Stimulated activated naive B cell treated with anti-CD40 and anti-IgM and Interleukin-4, amounts not matched to agents 10 μg/mL and 1 μg/mL and 100 μg/mL, for 72 hours (primary cell): ENCODE measurements at regions not wholly inside any gene's neighbourhood (a gene's known extent, or its start where the extent isn't known, plus 50 kb on each side); places are given as distances from the start of the nearest gene placed in this dataset.

Experiments
- ATAC-seq, 2 donors: fragments of 150-1000 bp; cut with Tn5 transposase; replicated peaks; 2 replicates each; pipeline ENCODE4 v1.10.0; 2021; ENCODE audit warnings: moderate library complexity in 1 of 2
- DNase-seq: peaks from one replicate; pipeline ENCODE4 v3.0.0; 2021
- H3K27ac Mint-ChIP-seq: one replicate; pipeline ENCODE4 v1.8.0; 2022; ENCODE audit warnings: mild to moderate bottlenecking, mixed read lengths
- H3K27me3 Mint-ChIP-seq, 2 donors: one replicate each; pipeline ENCODE4 v1.8.0; 2022; ENCODE audit warnings: mixed read lengths in 2 of 2
- H3K36me3 Mint-ChIP-seq, 2 donors: one replicate each; pipeline ENCODE4 v1.8.0; 2022; ENCODE audit warnings: mixed read lengths in 2 of 2, mild to moderate bottlenecking in 1 of 2
- H3K4me1 Mint-ChIP-seq, 2 donors: one replicate each; pipeline ENCODE4 v1.8.0; 2022; ENCODE audit warnings: mixed read lengths in 2 of 2, mild to moderate bottlenecking in 1 of 2
- H3K4me3 Mint-ChIP-seq, 2 donors: one replicate each; pipeline ENCODE4 v1.8.0; 2022; ENCODE audit warnings: mild to moderate bottlenecking in 2 of 2, mixed read lengths in 2 of 2, moderate library complexity in 1 of 2
- H3K9me3 Mint-ChIP-seq, 2 donors: one replicate each; pipeline ENCODE4 v1.8.0; 2022; ENCODE audit warnings: mixed read lengths in 2 of 2, mild to moderate bottlenecking in 1 of 2

- Mint-ChIP-seq H3K27me3 (no peaks in the 10 kb centered on the region), H3K4me1 (no peaks in the 10 kb centered on the region), H3K9me3 (peaks cover 7 to 14% of the 10 kb centered on the region in 2 donors), H3K4me3 (no peak overlapping the region), H3K27ac (no peak overlapping the region), H3K36me3 (no peaks in the 10 kb centered on the region)
- ATAC-seq (no peak), DNase-seq (no peak)
Observed at GRCh38 chr4:147354237-147354636, 126.7 kb upstream of the EDNRA start.

GRCh38 chr4:147355032-147355656 lies 125.8 kb upstream of the EDNRA start:
- H3K4me1 Mint-ChIP-seq, result no peaks in the 10 kb centered on the region
- no peak for ATAC-seq
- no peaks in the 10 kb centered on the region for H3K36me3 Mint-ChIP-seq
- H3K4me3 Mint-ChIP-seq, result no peak overlapping the region
- DNase-seq, result no peak
- no peaks in the 10 kb centered on the region for H3K27me3 Mint-ChIP-seq
- peaks cover 6 to 10% of the 10 kb centered on the region in 2 donors for H3K9me3 Mint-ChIP-seq
- H3K27ac Mint-ChIP-seq, result no peak overlapping the region

GRCh38 chr4:147355847-147356246 lies 125.0 kb upstream of the EDNRA start:
- H3K36me3 Mint-ChIP-seq, result no peaks in the 10 kb centered on the region
- H3K9me3 Mint-ChIP-seq, result peaks cover 6 to 10% of the 10 kb centered on the region in 2 donors
- H3K27me3 Mint-ChIP-seq, result no peaks in the 10 kb centered on the region
- H3K4me1 Mint-ChIP-seq, result no peaks in the 10 kb centered on the region
- no peak overlapping the region for H3K27ac Mint-ChIP-seq
- DNase-seq, result no peak
- H3K4me3 Mint-ChIP-seq, result no peak overlapping the region
- ATAC-seq, result no peak

- H3K36me3 Mint-ChIP-seq, result no peaks in the 10 kb centered on the region
- ATAC-seq (no peak), DNase-seq (no peak)
- no peaks in the 10 kb centered on the region for H3K27me3 Mint-ChIP-seq
- no peak overlapping the region for H3K4me3 Mint-ChIP-seq
- H3K9me3 Mint-ChIP-seq, result peaks cover 3 to 4% of the 10 kb centered on the region in 2 donors
- H3K27ac Mint-ChIP-seq, result no peak overlapping the region
- H3K4me1 Mint-ChIP-seq, result no peaks in the 10 kb centered on the region
Observed at GRCh38 chr4:147360301-147360700, 120.6 kb upstream of the EDNRA start.

GRCh38 chr4:147361726-147362125 lies 119.2 kb upstream of the EDNRA start:
- no peak overlapping the region for H3K4me3 Mint-ChIP-seq
- ATAC-seq (no peak), DNase-seq (no peak)
- H3K4me1 Mint-ChIP-seq, result no peaks in the 10 kb centered on the region
- no peak overlapping the region for H3K27ac Mint-ChIP-seq
- H3K36me3 Mint-ChIP-seq, result no peaks in the 10 kb centered on the region
- H3K9me3 Mint-ChIP-seq, result peaks cover 4% of the 10 kb centered on the region in 2 donors
- H3K27me3 Mint-ChIP-seq, result no peaks in the 10 kb centered on the region

GRCh38 chr4:147362938-147363337 lies 118.0 kb upstream of the EDNRA start:
- H3K27ac Mint-ChIP-seq, result no peak overlapping the region
- no peaks in the 10 kb centered on the region for H3K36me3 Mint-ChIP-seq
- H3K4me3 Mint-ChIP-seq, result no peak overlapping the region
- H3K4me1 Mint-ChIP-seq, result no peaks in the 10 kb centered on the region
- H3K9me3 Mint-ChIP-seq, result peaks cover 0 to 1% of the 10 kb centered on the region in 2 donors
- ATAC-seq (no peak), DNase-seq (no peak)
- H3K27me3 Mint-ChIP-seq, result no peaks in the 10 kb centered on the region

GRCh38 chr4:147363514-147363913 lies 117.4 kb upstream of the EDNRA start:
- Mint-ChIP-seq H3K9me3 (peaks cover 0 to 1% of the 10 kb centered on the region in 2 donors), H3K4me3 (no peak overlapping the region), H3K27ac (no peak overlapping the region), H3K27me3 (no peaks in the 10 kb centered on the region), H3K36me3 (no peaks in the 10 kb centered on the region), H3K4me1 (no peaks in the 10 kb centered on the region)
- no peak for DNase-seq
- ATAC-seq, result no peak

GRCh38 chr4:147365396-147365795 lies 115.5 kb upstream of the EDNRA start:
- Mint-ChIP-seq H3K27ac (no peak overlapping the region), H3K4me3 (no peak overlapping the region), H3K36me3 (no peaks in the 10 kb centered on the region), H3K9me3 (peaks cover 0 to 1% of the 10 kb centered on the region in 2 donors), H3K27me3 (no peaks in the 10 kb centered on the region), H3K4me1 (no peaks in the 10 kb centered on the region)
- ATAC-seq (no peak), DNase-seq (no peak)

- Mint-ChIP-seq H3K27ac (no peak overlapping the region), H3K9me3 (peaks cover 0 to 1% of the 10 kb centered on the region in 2 donors), H3K36me3 (no peaks in the 10 kb centered on the region), H3K4me1 (no peaks in the 10 kb centered on the region), H3K27me3 (no peaks in the 10 kb centered on the region), H3K4me3 (no peak overlapping the region)
- no peak for DNase-seq
- no peak for ATAC-seq
Observed at GRCh38 chr4:147366164-147366563, 114.7 kb upstream of the EDNRA start.

- DNase-seq, result no peak
- Mint-ChIP-seq H3K9me3 (peaks cover 0 to 1% of the 10 kb centered on the region in 2 donors), H3K27me3 (no peaks in the 10 kb centered on the region), H3K27ac (no peak overlapping the region), H3K36me3 (no peaks in the 10 kb centered on the region), H3K4me3 (no peak overlapping the region), H3K4me1 (no peaks in the 10 kb centered on the region)
- no peak for ATAC-seq
Observed at GRCh38 chr4:147367891-147368290, 113.0 kb upstream of the EDNRA start.

GRCh38 chr4:147368948-147369347 lies 111.9 kb upstream of the EDNRA start:
- no peak overlapping the region for H3K27ac Mint-ChIP-seq
- DNase-seq (no peak), ATAC-seq (no peak)
- no peaks in the 10 kb centered on the region for H3K36me3 Mint-ChIP-seq
- no peak overlapping the region for H3K4me3 Mint-ChIP-seq
- no peaks in the 10 kb centered on the region for H3K4me1 Mint-ChIP-seq
- H3K27me3 Mint-ChIP-seq, result no peaks in the 10 kb centered on the region
- H3K9me3 Mint-ChIP-seq, result peaks cover 0 to 3% of the 10 kb centered on the region in 2 donors

GRCh38 chr4:147370473-147370872 lies 110.4 kb upstream of the EDNRA start:
- ATAC-seq (no peak), DNase-seq (no peak)
- H3K4me3 Mint-ChIP-seq, result no peak overlapping the region
- no peak overlapping the region for H3K27ac Mint-ChIP-seq
- peaks cover 0 to 3% of the 10 kb centered on the region in 2 donors for H3K9me3 Mint-ChIP-seq
- no peaks in the 10 kb centered on the region for H3K27me3 Mint-ChIP-seq
- H3K36me3 Mint-ChIP-seq, result no peaks in the 10 kb centered on the region
- H3K4me1 Mint-ChIP-seq, result no peaks in the 10 kb centered on the region

- Mint-ChIP-seq H3K9me3 (peaks cover 0 to 2% of the 10 kb centered on the region in 2 donors), H3K27ac (no peak overlapping the region), H3K4me1 (no peaks in the 10 kb centered on the region), H3K27me3 (no peaks in the 10 kb centered on the region), H3K4me3 (no peak overlapping the region), H3K36me3 (no peaks in the 10 kb centered on the region)
- DNase-seq, result no peak
- ATAC-seq, result no peak
Observed at GRCh38 chr4:147370881-147371280, 110.0 kb upstream of the EDNRA start.

- H3K4me3 Mint-ChIP-seq, result no peak overlapping the region
- no peaks in the 10 kb centered on the region for H3K36me3 Mint-ChIP-seq
- H3K27ac Mint-ChIP-seq, result no peak overlapping the region
- DNase-seq (no peak), ATAC-seq (no peak)
- no peaks in the 10 kb centered on the region for H3K4me1 Mint-ChIP-seq
- no peaks in the 10 kb centered on the region for H3K27me3 Mint-ChIP-seq
- peaks cover 0 to 2% of the 10 kb centered on the region in 2 donors for H3K9me3 Mint-ChIP-seq
Observed at GRCh38 chr4:147371661-147372060, 109.2 kb upstream of the EDNRA start.

- no peaks in the 10 kb centered on the region for H3K36me3 Mint-ChIP-seq
- H3K9me3 Mint-ChIP-seq, result peaks cover 0 to 1% of the 10 kb centered on the region in 2 donors
- H3K4me1 Mint-ChIP-seq, result no peaks in the 10 kb centered on the region
- no peak overlapping the region for H3K27ac Mint-ChIP-seq
- ATAC-seq (no peak), DNase-seq (no peak)
- no peaks in the 10 kb centered on the region for H3K27me3 Mint-ChIP-seq
- no peak overlapping the region for H3K4me3 Mint-ChIP-seq
Observed at GRCh38 chr4:147378780-147379179, 102.1 kb upstream of the EDNRA start.

- Mint-ChIP-seq H3K4me1 (no peaks in the 10 kb centered on the region), H3K4me3 (no peak overlapping the region), H3K27ac (no peak overlapping the region), H3K27me3 (no peaks in the 10 kb centered on the region), H3K9me3 (peaks cover 0 to 1% of the 10 kb centered on the region in 2 donors), H3K36me3 (no peaks in the 10 kb centered on the region)
- DNase-seq (no peak), ATAC-seq (no peak)
Observed at GRCh38 chr4:147381749-147382148, 99.1 kb upstream of the EDNRA start.
